ENCODE measurements at regions not wholly inside any gene's neighbourhood (a gene's known extent, or its start where the extent isn't known, plus 50 kb on each side); places are given as distances from the start of the nearest gene placed in this dataset.
"Not testable (repeated sequence)": the region's sequence is repeated elsewhere in the genome, so short reads cannot be mapped to it uniquely, and the experiment has no call there.

- TF ChIP-seq, protein P1, sequence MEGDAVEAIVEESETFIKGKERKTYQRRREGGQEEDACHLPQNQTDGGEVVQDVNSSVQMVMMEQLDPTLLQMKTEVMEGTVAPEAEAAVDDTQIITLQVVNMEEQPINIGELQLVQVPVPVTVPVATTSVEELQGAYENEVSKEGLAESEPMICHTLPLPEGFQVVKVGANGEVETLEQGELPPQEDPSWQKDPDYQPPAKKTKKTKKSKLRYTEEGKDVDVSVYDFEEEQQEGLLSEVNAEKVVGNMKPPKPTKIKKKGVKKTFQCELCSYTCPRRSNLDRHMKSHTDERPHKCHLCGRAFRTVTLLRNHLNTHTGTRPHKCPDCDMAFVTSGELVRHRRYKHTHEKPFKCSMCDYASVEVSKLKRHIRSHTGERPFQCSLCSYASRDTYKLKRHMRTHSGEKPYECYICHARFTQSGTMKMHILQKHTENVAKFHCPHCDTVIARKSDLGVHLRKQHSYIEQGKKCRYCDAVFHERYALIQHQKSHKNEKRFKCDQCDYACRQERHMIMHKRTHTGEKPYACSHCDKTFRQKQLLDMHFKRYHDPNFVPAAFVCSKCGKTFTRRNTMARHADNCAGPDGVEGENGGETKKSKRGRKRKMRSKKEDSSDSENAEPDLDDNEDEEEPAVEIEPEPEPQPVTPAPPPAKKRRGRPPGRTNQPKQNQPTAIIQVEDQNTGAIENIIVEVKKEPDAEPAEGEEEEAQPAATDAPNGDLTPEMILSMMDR (conservative IDR thresholded peaks at IDR 0.05 in 1 of 2, IDR thresholded peaks at IDR 0.05 in 1 of 2; ENCODE audit: extremely low read depth in 1 of 2, insufficient read depth in 1 of 2, low read depth in 1 of 2, low read length in 2 of 2): not testable (repeated sequence)
- not testable (repeated sequence) for TF ChIP-seq EZH2 (IDR thresholded peaks at IDR 0.05; ENCODE audit: borderline replicate concordance, low read length)
These were observed 85.8 kb upstream of the NOTCH2NLA start for GRCh38 chr1:146314449-146315246.
